DMS53 (cell line): ENCODE measurements at regions not wholly inside any gene's neighbourhood (a gene's known extent, or its start where the extent isn't known, plus 50 kb on each side); places are given as distances from the start of the nearest gene placed in this dataset.

Experiments
- DNase-seq: peaks from one replicate; lab custom pipeline; 2025; lab: John Stamatoyannopoulos, UW

DNA sequence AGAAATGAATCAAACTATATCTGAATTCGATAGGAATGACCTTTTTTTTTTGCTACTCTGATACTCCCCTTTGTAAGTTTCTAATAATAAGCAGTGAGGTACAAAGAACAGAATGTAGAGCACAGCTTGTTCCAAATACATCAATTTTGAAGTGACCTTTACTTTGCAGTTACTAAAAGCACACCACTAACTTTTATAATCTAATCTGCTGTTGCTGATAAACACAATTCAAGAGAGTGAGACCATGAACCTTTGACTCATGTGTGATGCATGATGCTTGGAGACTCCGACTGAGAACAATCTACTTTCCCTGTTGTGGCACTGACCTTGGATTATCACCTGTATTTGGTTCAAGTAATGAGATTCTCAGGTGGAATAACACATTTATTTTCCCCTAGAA is 91.6 kb upstream of the GNPDA2 start:
- no peak for DNase-seq

DNA sequence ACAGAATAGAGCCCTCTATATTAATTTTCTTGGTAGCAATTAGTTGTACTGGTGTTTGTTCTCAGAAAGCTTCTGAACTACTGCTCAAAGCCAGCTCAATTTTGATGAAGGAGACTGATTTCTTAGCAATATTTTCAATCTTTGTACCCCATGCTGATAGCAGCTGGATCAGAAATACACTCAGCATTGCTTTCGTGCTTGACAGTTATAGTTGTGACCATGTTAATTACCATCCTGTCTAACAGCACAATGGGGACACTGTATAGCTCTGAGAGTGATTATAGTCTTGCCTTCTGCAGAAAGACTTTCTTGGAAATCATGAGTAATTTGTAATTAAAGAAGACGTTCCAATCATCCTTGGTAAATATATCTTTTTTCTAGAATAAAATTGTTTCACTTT is 79.7 kb upstream of the GNPDA2 start:
- no peak for DNase-seq

DNA sequence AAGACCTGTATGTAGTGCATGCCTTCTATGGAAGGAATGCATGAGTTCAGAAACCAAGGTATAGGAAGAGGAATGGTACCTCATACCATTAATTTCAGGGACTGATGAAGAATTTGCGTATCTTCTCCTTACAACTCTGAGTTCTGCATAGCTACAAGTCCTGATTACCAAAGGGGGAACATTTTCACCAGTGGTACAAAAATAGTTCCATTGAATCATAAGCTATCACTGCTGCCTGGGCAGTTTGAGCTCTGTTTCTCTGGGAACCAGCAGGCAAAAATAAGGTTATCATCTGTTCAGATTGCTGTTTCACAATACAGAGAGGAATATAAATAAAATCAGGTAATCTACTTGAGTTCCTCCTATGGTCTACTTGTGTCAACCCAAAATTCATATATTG is 77.9 kb upstream of the GNPDA2 start:
- no peak for DNase-seq

DNA sequence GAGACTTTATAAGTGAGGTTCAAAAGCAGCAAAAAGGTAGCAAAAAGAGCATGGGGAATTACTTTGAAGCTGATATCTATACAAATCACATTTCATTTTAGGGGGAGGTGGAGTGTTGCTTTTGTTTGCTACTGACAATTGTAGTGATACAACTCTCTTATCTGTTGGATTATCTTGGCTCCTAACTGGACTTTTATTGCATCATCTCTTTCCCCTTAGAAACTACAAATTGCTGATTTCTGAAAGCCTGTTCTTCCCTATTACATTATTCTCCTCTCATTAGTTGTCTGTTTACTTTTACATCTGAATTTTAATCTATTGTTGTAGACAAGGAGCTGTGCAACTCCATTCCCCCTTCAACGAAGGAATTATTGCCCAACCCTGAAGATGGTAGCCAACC is 75.0 kb upstream of the GNPDA2 start:
- no peak for DNase-seq

- DNase-seq: peak; percentile 20
Measured at GRCh38 chr4:44791831-44792230, 65.5 kb upstream of the GNPDA2 start.

DNA sequence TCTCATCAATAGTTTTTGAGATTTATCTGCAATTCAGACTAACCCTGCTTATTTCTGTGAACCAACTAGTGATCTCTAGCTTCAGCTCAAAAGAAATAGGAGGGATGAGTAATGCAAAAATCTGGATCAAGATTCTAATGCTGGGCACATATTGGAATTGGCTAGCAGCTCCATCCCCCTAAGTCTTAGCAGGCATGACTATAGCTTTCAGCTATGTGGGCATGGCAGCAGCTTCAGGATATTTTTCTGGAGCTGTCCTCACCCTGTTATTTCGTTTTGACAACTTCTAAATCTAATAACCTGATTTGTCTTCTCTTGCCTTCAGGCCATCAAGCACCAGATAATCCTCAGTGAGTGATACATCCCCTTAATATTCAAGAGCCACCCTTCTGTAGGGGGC is 50.8 kb upstream of the GNPDA2 start:
- no peak for DNase-seq
